ENCODE measurements at regions not wholly inside any gene's neighbourhood (a gene's known extent, or its start where the extent isn't known, plus 50 kb on each side); places are given as distances from the start of the nearest gene placed in this dataset.
"Not testable (repeated sequence)": the region's sequence is repeated elsewhere in the genome, so short reads cannot be mapped to it uniquely, and the experiment has no call there.

DNA sequence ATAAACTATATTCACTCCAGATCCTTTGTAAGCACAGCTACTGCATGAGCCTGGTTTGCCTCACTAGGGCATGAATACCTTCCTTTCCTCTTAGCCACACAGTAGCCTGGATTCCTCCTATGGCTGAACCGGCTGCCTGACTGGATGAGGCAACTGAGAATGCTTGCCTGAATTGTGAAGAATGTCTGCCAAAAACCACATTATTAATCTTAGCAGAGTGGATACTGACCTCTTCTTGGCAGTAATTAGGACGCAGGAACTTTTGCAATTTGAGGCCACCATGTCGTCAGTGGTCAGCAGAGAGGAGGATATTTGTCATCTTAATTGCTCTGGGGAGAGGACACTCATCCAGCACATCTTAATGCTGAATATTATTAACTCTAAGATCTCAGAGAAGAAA lies 651.8 kb upstream of the GOT2 start:
- no peaks in the 10 kb centered on the region for H3K36me3 Mint-ChIP-seq (ENCODE audit: low read depth)
- no peak overlapping the region for H3K27ac Mint-ChIP-seq
- H3K9me3 Mint-ChIP-seq, result no peaks in the 10 kb centered on the region
- no peaks in the 10 kb centered on the region for H3K4me1 Mint-ChIP-seq (ENCODE audit: low read depth)
- no peak overlapping the region for H3K4me3 Mint-ChIP-seq
- H3K27me3 Mint-ChIP-seq (ENCODE audit: low read depth), result no peaks in the 10 kb centered on the region

- H3K9me3 Mint-ChIP-seq, result no peaks in the 10 kb centered on the region
- H3K4me1 Mint-ChIP-seq (ENCODE audit: low read depth), result no peaks in the 10 kb centered on the region
- H3K27ac Mint-ChIP-seq, result no peak overlapping the region
- H3K4me3 Mint-ChIP-seq, result no peak overlapping the region
- no peaks in the 10 kb centered on the region for H3K36me3 Mint-ChIP-seq (ENCODE audit: low read depth)
- H3K27me3 Mint-ChIP-seq (ENCODE audit: low read depth), result no peaks in the 10 kb centered on the region
Measured at GRCh38 chr16:59385491-59385890, 651.4 kb upstream of the GOT2 start.

DNA sequence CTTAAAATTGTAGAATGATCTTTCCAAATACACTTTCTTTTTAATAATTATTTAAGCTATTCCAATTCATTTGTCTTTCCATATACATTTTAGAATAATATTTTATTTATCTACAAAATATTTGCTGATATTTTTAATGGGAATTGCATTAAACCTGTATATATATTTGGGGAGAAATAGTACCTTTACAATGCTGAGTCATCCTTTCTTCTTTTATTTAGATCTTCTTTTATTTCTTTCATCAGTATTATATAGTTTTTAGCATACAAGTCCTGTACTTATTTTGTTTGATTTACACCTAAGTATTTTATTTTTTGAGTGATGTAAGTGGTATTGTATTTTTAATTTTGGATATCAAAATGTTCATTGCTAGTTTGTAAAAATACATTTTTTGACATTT lies 639.5 kb upstream of the GOT2 start:
- H3K27me3 Mint-ChIP-seq (ENCODE audit: low read depth), result no peaks in the 10 kb centered on the region
- no peaks in the 10 kb centered on the region for H3K9me3 Mint-ChIP-seq
- no peak overlapping the region for H3K4me3 Mint-ChIP-seq

GRCh38 chr16:59370717-59371116 lies 636.6 kb upstream of the GOT2 start:
- Mint-ChIP-seq H3K4me3 (no peak overlapping the region), H3K9me3 (no peaks in the 10 kb centered on the region), H3K4me1 (ENCODE audit: low read depth) (no peaks in the 10 kb centered on the region), H3K36me3 (ENCODE audit: low read depth) (no peaks in the 10 kb centered on the region), H3K27ac (no peak overlapping the region), H3K27me3 (ENCODE audit: low read depth) (no peaks in the 10 kb centered on the region)

More for the DNA sequence above, 639.5 kb upstream of the GOT2 start:
- Mint-ChIP-seq H3K36me3 (ENCODE audit: low read depth) (no peaks in the 10 kb centered on the region), H3K4me1 (ENCODE audit: low read depth) (no peaks in the 10 kb centered on the region), H3K27ac (no peak overlapping the region)

GRCh38 chr16:59369523-59369922 lies 635.4 kb upstream of the GOT2 start:
- Mint-ChIP-seq H3K36me3 (ENCODE audit: low read depth) (no peaks in the 10 kb centered on the region), H3K4me3 (no peak overlapping the region), H3K27me3 (ENCODE audit: low read depth) (no peaks in the 10 kb centered on the region), H3K4me1 (ENCODE audit: low read depth) (no peaks in the 10 kb centered on the region), H3K27ac (no peak overlapping the region), H3K9me3 (no peaks in the 10 kb centered on the region)

- Mint-ChIP-seq H3K4me1 (ENCODE audit: low read depth) (no peaks in the 10 kb centered on the region), H3K4me3 (no peak overlapping the region), H3K9me3 (no peaks in the 10 kb centered on the region), H3K36me3 (ENCODE audit: low read depth) (no peaks in the 10 kb centered on the region), H3K27ac (no peak overlapping the region), H3K27me3 (ENCODE audit: low read depth) (no peaks in the 10 kb centered on the region)
Measured at GRCh38 chr16:59368586-59368985, 634.5 kb upstream of the GOT2 start.

- H3K4me3 Mint-ChIP-seq, result no peak overlapping the region
- no peaks in the 10 kb centered on the region for H3K27me3 Mint-ChIP-seq (ENCODE audit: low read depth)
- no peaks in the 10 kb centered on the region for H3K4me1 Mint-ChIP-seq (ENCODE audit: low read depth)
Measured at GRCh38 chr16:59356709-59357108, 622.6 kb upstream of the GOT2 start.

GRCh38 chr16:59356144-59356543 lies 622.0 kb upstream of the GOT2 start:
- H3K9me3 Mint-ChIP-seq, result no peaks in the 10 kb centered on the region
- no peaks in the 10 kb centered on the region for H3K36me3 Mint-ChIP-seq (ENCODE audit: low read depth)
- no peaks in the 10 kb centered on the region for H3K4me1 Mint-ChIP-seq (ENCODE audit: low read depth)
- no peak overlapping the region for H3K4me3 Mint-ChIP-seq
- H3K27ac Mint-ChIP-seq, result no peak overlapping the region
- no peaks in the 10 kb centered on the region for H3K27me3 Mint-ChIP-seq (ENCODE audit: low read depth)

More at GRCh38 chr16:59356709-59357108, 622.6 kb upstream of the GOT2 start:
- Mint-ChIP-seq H3K36me3 (ENCODE audit: low read depth) (no peaks in the 10 kb centered on the region), H3K27ac (no peak overlapping the region), H3K9me3 (no peaks in the 10 kb centered on the region)

GRCh38 chr16:59355704-59356103 lies 621.6 kb upstream of the GOT2 start:
- H3K27me3 Mint-ChIP-seq (ENCODE audit: low read depth), result no peaks in the 10 kb centered on the region
- H3K4me1 Mint-ChIP-seq (ENCODE audit: low read depth), result no peaks in the 10 kb centered on the region
- no peak overlapping the region for H3K4me3 Mint-ChIP-seq
- H3K36me3 Mint-ChIP-seq (ENCODE audit: low read depth), result no peaks in the 10 kb centered on the region
- H3K27ac Mint-ChIP-seq, result no peak overlapping the region
- H3K9me3 Mint-ChIP-seq, result no peaks in the 10 kb centered on the region

DNA sequence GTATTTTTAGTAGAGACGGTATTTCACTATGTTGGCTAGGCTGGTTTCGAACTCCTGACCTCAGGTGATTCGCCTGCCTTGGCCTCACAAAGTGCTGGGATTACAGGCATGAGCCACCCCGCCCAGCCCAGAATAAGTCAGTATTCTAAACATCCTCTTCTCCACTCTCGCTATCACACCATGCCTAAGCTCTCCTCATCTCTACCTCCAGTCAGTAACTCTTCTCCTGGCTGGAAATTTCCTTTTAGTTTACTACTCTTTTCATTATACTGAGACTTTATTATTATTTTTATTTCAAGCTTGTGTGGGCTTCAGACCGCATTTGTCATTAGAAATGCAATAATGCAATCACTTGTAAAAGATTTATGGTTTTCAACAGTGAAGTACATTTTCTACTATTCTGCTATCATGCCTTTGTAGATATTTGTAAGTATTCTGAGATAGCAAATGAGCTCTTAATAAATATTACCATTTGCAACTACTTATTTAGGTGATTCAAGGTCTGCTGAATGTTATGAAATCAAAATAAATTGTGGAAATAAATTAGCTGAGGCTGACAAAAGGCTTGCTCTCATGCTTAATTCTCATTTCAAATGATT lies 617.3 kb upstream of the GOT2 start:
- H3K4me1 Mint-ChIP-seq (ENCODE audit: low read depth), result no peaks in the 10 kb centered on the region
- H3K4me3 Mint-ChIP-seq, result no peak overlapping the region
- H3K36me3 Mint-ChIP-seq (ENCODE audit: low read depth), result no peaks in the 10 kb centered on the region
- no peak overlapping the region for H3K27ac Mint-ChIP-seq
- H3K27me3 Mint-ChIP-seq (ENCODE audit: low read depth), result no peaks in the 10 kb centered on the region
- no peaks in the 10 kb centered on the region for H3K9me3 Mint-ChIP-seq

GRCh38 chr16:59350670-59351069 lies 616.6 kb upstream of the GOT2 start:
- Mint-ChIP-seq H3K4me3 (no peak overlapping the region), H3K36me3 (ENCODE audit: low read depth) (no peaks in the 10 kb centered on the region), H3K4me1 (ENCODE audit: low read depth) (no peaks in the 10 kb centered on the region), H3K9me3 (no peaks in the 10 kb centered on the region), H3K27ac (no peak overlapping the region), H3K27me3 (ENCODE audit: low read depth) (no peaks in the 10 kb centered on the region)

DNA sequence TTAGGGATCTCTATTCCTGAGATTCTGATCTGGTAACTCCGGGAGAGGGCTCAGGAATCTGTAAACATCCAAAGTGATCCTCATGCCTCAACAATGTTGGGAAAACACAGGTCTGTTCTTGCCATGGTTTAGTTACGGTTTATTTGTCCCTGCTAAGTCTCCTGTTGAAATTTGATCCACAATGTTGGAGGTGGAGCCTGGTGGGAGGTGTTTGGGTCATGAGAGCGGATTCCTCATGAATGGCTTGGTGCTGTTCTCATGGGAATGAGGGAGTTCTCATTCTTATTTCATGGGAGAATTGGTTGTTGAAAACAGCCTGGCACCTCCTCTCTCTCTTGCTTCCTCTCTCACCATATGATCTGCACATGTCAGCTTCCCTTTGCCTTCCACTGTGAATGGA lies 608.6 kb upstream of the GOT2 start:
- H3K36me3 Mint-ChIP-seq (ENCODE audit: low read depth), result no peaks in the 10 kb centered on the region
- H3K4me3 Mint-ChIP-seq, result no peak overlapping the region
- no peaks in the 10 kb centered on the region for H3K27me3 Mint-ChIP-seq (ENCODE audit: low read depth)
- H3K27ac Mint-ChIP-seq, result no peak overlapping the region
- no peaks in the 10 kb centered on the region for H3K4me1 Mint-ChIP-seq (ENCODE audit: low read depth)
- H3K9me3 Mint-ChIP-seq, result no peaks in the 10 kb centered on the region

- Mint-ChIP-seq H3K9me3 (no peaks in the 10 kb centered on the region), H3K27me3 (ENCODE audit: low read depth) (no peaks in the 10 kb centered on the region), H3K4me1 (ENCODE audit: low read depth) (no peaks in the 10 kb centered on the region), H3K27ac (no peak overlapping the region), H3K36me3 (ENCODE audit: low read depth) (no peaks in the 10 kb centered on the region), H3K4me3 (no peak overlapping the region)
Measured at GRCh38 chr16:59341368-59341767, 607.3 kb upstream of the GOT2 start.

- H3K4me1 Mint-ChIP-seq (ENCODE audit: low read depth), result no peaks in the 10 kb centered on the region
- H3K27me3 Mint-ChIP-seq (ENCODE audit: low read depth), result no peaks in the 10 kb centered on the region
- no peak overlapping the region for H3K4me3 Mint-ChIP-seq
- no peak overlapping the region for H3K27ac Mint-ChIP-seq
- H3K9me3 Mint-ChIP-seq, result no peaks in the 10 kb centered on the region
- H3K36me3 Mint-ChIP-seq (ENCODE audit: low read depth), result no peaks in the 10 kb centered on the region
Measured at GRCh38 chr16:59339871-59340270, 605.8 kb upstream of the GOT2 start.

GRCh38 chr16:59336136-59336695 lies 602.1 kb upstream of the GOT2 start:
- Mint-ChIP-seq H3K4me3 (no peak overlapping the region), H3K4me1 (ENCODE audit: low read depth) (no peaks in the 10 kb centered on the region), H3K27ac (no peak overlapping the region), H3K9me3 (peaks cover 4% of the 10 kb centered on the region), H3K36me3 (ENCODE audit: low read depth) (no peaks in the 10 kb centered on the region), H3K27me3 (ENCODE audit: low read depth) (no peaks in the 10 kb centered on the region)

- H3K4me1 Mint-ChIP-seq (ENCODE audit: low read depth); H3K4me3 Mint-ChIP-seq; H3K9me3 Mint-ChIP-seq; H3K27ac Mint-ChIP-seq; H3K36me3 Mint-ChIP-seq (ENCODE audit: low read depth); H3K27me3 Mint-ChIP-seq (ENCODE audit: low read depth): not testable (repeated sequence)
Measured at GRCh38 chr16:59331708-59332107, 597.6 kb upstream of the GOT2 start.

Data from T-helper 1 cell treated with Interleukin-12 subunit alpha and Interleukin-12 subunit beta and Interleukin-4 antibody, amounts not matched to agents 30 μg/mL and 1 μg/mL, for 36 hours (primary cell).